Astrocyte (in vitro differentiated cells and primary cell): ENCODE measurements at regions not wholly inside any gene's neighbourhood (a gene's known extent, or its start where the extent isn't known, plus 50 kb on each side); places are given as distances from the start of the nearest gene placed in this dataset.
"Not testable (repeated sequence)": the region's sequence is repeated elsewhere in the genome, so short reads cannot be mapped to it uniquely, and the experiment has no call there.

Source experiments
- CTCF ChIP-seq: IDR thresholded peaks from 2 replicates; pipeline ENCODE4 v1.5.1; 2011; ENCODE audit warnings: low read depth, mild to moderate bottlenecking, inconsistent platforms, low read length, moderate library complexity; ENCODE audit not compliant: insufficient read depth
- EZH2 ChIP-seq: IDR thresholded peaks from 2 replicates; pipeline ENCODE4 v1.6.1; 2012; ENCODE audit warnings: mild to moderate bottlenecking, low read length, inconsistent platforms; ENCODE audit not compliant: insufficient read depth

- not testable (repeated sequence) for TF ChIP-seq EZH2, CTCF
Measured at GRCh38 chr7:150029013-150029389, 155.2 kb downstream of the ATP6V0E2 start.
